ENCODE measurements at regions not wholly inside any gene's neighbourhood (a gene's known extent, or its start where the extent isn't known, plus 50 kb on each side); places are given as distances from the start of the nearest gene placed in this dataset.

- TF ChIP-seq CTCF (conservative IDR thresholded peaks at IDR 0.05; ENCODE audit: low read length), result no peak
- TF ChIP-seq EZH2phosphoT487 (IDR thresholded peaks at IDR 0.05; ENCODE audit: borderline replicate concordance, low read depth, low read length), result no peak
These were observed 798.4 kb upstream of the EEF2KMT start for GRCh38 chr16:5895976-5896375.
